H1 (cell line): ENCODE measurements at regions not wholly inside any gene's neighbourhood (a gene's known extent, or its start where the extent isn't known, plus 50 kb on each side); places are given as distances from the start of the nearest gene placed in this dataset.

Experiments used
- ASH2L ChIP-seq: fragments of 200-600, 300-600 bp; sonication (generic); IDR thresholded peaks from one replicate; pipeline ENCODE4 v1.7.1; 2017; ENCODE audit warnings: low read length
- ATF2 ChIP-seq: IDR thresholded peaks from 2 replicates; pipeline ENCODE4 v1.6.1; 2012; ENCODE audit warnings: low read length, inconsistent platforms
- CHD1 ChIP-seq: IDR thresholded peaks from 2 replicates; pipeline ENCODE4 v1.6.1; 2012; ENCODE audit warnings: low read depth, low read length, improper control_type of control experiment
- CHD7 ChIP-seq: fragments of 300-600 bp; sonication (generic); IDR thresholded peaks from 2 replicates; pipeline ENCODE4 v1.7.1; 2012; ENCODE audit warnings: low read length, moderate library complexity, mild to moderate bottlenecking, inconsistent platforms; ENCODE audit not compliant: insufficient replicate concordance
- E2F6 ChIP-seq: IDR thresholded peaks from 2 replicates; pipeline ENCODE4 v1.6.1; 2012; ENCODE audit warnings: inconsistent platforms
- FOSL1 ChIP-seq: IDR thresholded peaks from 2 replicates; pipeline ENCODE4 v1.6.1; 2011; ENCODE audit warnings: mild to moderate bottlenecking, low read depth, low read length, moderate library complexity; ENCODE audit not compliant: insufficient read depth
- POLR2AphosphoS5 ChIP-seq: IDR thresholded peaks from 2 replicates; pipeline ENCODE4 v1.6.1; 2011; ENCODE audit warnings: low read depth, low read length
- SIRT6 ChIP-seq: IDR thresholded peaks from one replicate; pipeline ENCODE4 v1.7.1; 2012; ENCODE audit warnings: low read length, inconsistent platforms
- SRF ChIP-seq: IDR thresholded peaks from 2 replicates; pipeline ENCODE4 v1.6.1; 2011; ENCODE audit warnings: mild to moderate bottlenecking, low read depth, low read length, moderate library complexity
- TAF7 ChIP-seq: optimal IDR thresholded peaks from 2 replicates; pipeline ENCODE3; 2011; ENCODE audit warnings: low read depth, mild to moderate bottlenecking, inconsistent platforms, low read length, moderate library complexity, borderline replicate concordance
- TEAD4 ChIP-seq: IDR thresholded peaks from 2 replicates; pipeline ENCODE4 v1.6.1; 2012; ENCODE audit warnings: low read depth, low read length, inconsistent platforms, mixed read lengths

- TF ChIP-seq CHD7 = no peak
- TF ChIP-seq E2F6 = no peak
- TF ChIP-seq CHD1 = no peak
- TF ChIP-seq ASH2L = no peak
- no peak for TF ChIP-seq TEAD4
- TF ChIP-seq POLR2AphosphoS5 = no peak
- TF ChIP-seq ATF2 = no peak
- no peak for TF ChIP-seq SRF
- TF ChIP-seq TAF7 = no peak
- TF ChIP-seq SIRT6 = no peak
- no peak for TF ChIP-seq FOSL1
These were observed 829.1 kb upstream of the MGAT4C start (continued) for GRCh38 chr12:87085286-87085685.
